Stimulated activated CD4-positive, alpha-beta T cell treated with anti-CD3 and anti-CD28 coated beads, Interleukin-12 subunit alpha, Interleukin-12 subunit beta, amount 100 ng/mL, for 24 hours (primary cell): ENCODE measurements at regions not wholly inside any gene's neighbourhood (a gene's known extent, or its start where the extent isn't known, plus 50 kb on each side); places are given as distances from the start of the nearest gene placed in this dataset.

ENCODE experiments used
- DNase-seq, 2 experiments: peaks; one replicate each; pipeline ENCODE4 v3.0.0-alpha.2; 2020; ENCODE audit warnings: low read depth in 2 of 2

- DNase-seq = no peak
Measured at GRCh38 chr1:43008115-43009060, 49.7 kb upstream of the SLC2A1 start.
